GM12892 (cell line): ENCODE measurements at regions not wholly inside any gene's neighbourhood (a gene's known extent, or its start where the extent isn't known, plus 50 kb on each side); places are given as distances from the start of the nearest gene placed in this dataset.

ENCODE experiments used
- POLR2A ChIP-seq: IDR thresholded peaks from 2 replicates; pipeline ENCODE4 v1.6.1; 2011; ENCODE audit warnings: low read depth, low read length, control low read depth
- POLR2AphosphoS5 ChIP-seq: IDR thresholded peaks from 2 replicates; pipeline ENCODE4 v1.6.1; 2011; ENCODE audit warnings: low read depth, low read length, control low read depth

DNA sequence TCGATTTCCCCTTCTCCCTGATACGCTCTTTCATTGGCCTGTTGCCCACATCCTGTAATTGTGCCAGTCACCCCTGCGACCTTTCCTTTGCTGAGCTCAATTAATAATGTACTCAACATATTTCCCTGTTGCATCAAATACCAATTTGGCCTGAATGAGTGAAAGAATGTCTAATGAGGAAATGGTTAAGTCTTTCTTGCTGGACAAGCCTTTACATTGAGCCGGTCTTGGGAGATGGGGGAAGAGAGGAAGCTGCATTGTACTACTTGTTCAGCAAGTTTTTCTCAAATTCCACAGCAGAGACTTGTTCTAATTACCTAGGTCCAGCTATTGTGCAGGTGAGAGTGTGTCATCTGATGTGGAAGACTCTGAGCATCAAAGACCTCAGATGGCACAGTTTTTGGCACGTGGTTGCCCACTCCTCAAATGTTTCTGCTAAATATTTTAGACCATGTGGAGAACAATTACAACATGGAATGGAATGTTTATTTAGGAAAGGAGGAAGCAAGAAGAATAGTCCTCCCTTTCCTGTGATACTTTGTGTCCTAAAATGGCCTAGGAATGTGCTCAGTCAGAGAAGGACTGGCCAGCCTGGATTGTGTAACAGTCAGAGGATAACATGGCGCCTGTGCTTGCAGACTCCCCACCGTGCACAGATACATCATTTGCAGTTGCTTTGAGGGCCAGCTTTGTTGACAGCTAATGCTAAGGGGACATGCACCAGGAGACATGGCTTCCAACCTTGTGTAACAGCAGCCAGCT is 129.5 kb upstream of the E2F8 start:
- TF ChIP-seq POLR2A: no peak
- no peak for TF ChIP-seq POLR2AphosphoS5
